BLaER1 treated with 17β-estradiol and CSF1 and Interleukin-3, amounts not matched to agents 10 nM and 100 nM (cell line): ENCODE measurements at regions not wholly inside any gene's neighbourhood (a gene's known extent, or its start where the extent isn't known, plus 50 kb on each side); places are given as distances from the start of the nearest gene placed in this dataset.

Experiments
- H3K27ac ChIP-seq, 11 experiments: shearing (Covaris generic); formaldehyde crosslinking; 2 replicates each; pipeline ENCODE4 v1.8.1; 2022
- H3K27me3 ChIP-seq, 11 experiments: shearing (Covaris generic); formaldehyde crosslinking; 2 replicates each; pipeline ENCODE4 v1.8.1; 2022
- H3K36me3 ChIP-seq, 11 experiments: shearing (Covaris generic); formaldehyde crosslinking; 2 replicates each; pipeline ENCODE4 v1.8.1; 2022
- H3K4me1 ChIP-seq, 10 experiments: shearing (Covaris generic); formaldehyde crosslinking; 2 replicates each; pipeline ENCODE4 v1.8.1; 2022
- H3K4me2 ChIP-seq, 11 experiments: shearing (Covaris generic); formaldehyde crosslinking; 2 replicates each; pipeline ENCODE4 v1.8.1; 2022
- H3K4me3 ChIP-seq, 10 experiments: shearing (Covaris generic); formaldehyde crosslinking; 2 replicates each; pipeline ENCODE4 v1.8.1; 2022
- H3K9ac ChIP-seq, 11 experiments: shearing (Covaris generic); formaldehyde crosslinking; 2 replicates each; pipeline ENCODE4 v1.8.1; 2022
- H3K9me3 ChIP-seq, 11 experiments: shearing (Covaris generic); formaldehyde crosslinking; replicated peaks in 1 of 11; 2 replicates each; pipeline ENCODE4 v1.8.1; 2022
- H4K20me1 ChIP-seq, 11 experiments: shearing (Covaris generic); formaldehyde crosslinking; 2 replicates each; pipeline ENCODE4 v1.8.1; 2022
- Cebpa-rat ChIP-seq, 11 experiments: shearing (Covaris generic); IDR thresholded peaks; 2 replicates each; pipeline ENCODE4 v1.8.1; 2022

GRCh38 chr16:24677388-24677787, 52.1 kb upstream of the TNRC6A start:
- Histone ChIP-seq H4K20me1 (no peaks in the 10 kb centered on the region), H3K27ac (no peak overlapping the region), H3K4me1 (peaks cover 0 to 5% (median 0%) of the 10 kb centered on the region in 10 experiments; a peak in 1 of 20 replicates), H3K36me3 (no peaks in the 10 kb centered on the region), H3K27me3 (no peaks in the 10 kb centered on the region), H3K9me3 (no peaks in the 10 kb centered on the region), H3K4me2 (no peak overlapping the region), H3K4me3 (no peak overlapping the region), H3K9ac (no peak overlapping the region)
- no peak for TF ChIP-seq Cebpa-rat (IDR thresholded peaks at IDR 0.05)
